ENCODE measurements at regions not wholly inside any gene's neighbourhood (a gene's known extent, or its start where the extent isn't known, plus 50 kb on each side); places are given as distances from the start of the nearest gene placed in this dataset.

DNA sequence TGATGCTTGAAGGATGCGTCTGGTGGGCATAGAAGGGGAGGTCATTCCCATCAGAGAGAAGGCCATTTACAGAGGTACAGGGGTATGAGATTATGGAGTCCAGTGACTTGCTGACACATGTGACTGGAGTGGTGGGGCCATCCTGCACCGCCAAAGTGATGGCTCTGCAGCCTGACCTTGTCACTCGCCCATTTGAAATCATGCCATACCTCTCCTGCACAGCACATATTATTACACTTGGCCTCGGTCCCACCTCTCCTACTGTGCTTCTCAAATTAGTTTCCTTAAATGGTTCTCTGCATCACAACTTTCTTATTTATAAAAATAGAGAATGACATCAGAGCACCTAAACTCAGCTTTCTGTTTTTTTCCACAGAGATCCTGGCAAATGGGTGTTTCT, 60.7 kb upstream of the HAND2 start:
- no peak for DNase-seq (ENCODE audit: low spot score)

- no peak for DNase-seq (ENCODE audit: low spot score)
Measured at GRCh38 chr4:173585876-173586572, 56.0 kb upstream of the HAND2 start.

GRCh38 chr4:173584506-173584905, 54.5 kb upstream of the HAND2 start:
- DNase-seq (ENCODE audit: low spot score), result no peak
